A673 (cell line): ENCODE measurements at regions not wholly inside any gene's neighbourhood (a gene's known extent, or its start where the extent isn't known, plus 50 kb on each side); places are given as distances from the start of the nearest gene placed in this dataset.
A peak's percentile ranks its signal among the peaks of the same experiment; 100 is the strongest.

Experiments
- BruUV-seq: library from RNA; stranded (reverse); fragments of 400-500 nt; replicated peaks from 2 replicates; lab custom pipeline; 2021; lab: Mats Ljungman, UMichigan
- CTCF ChIA-PET: fragments of 300-600 bp; sonication (Branson Sonifier 250); formaldehyde crosslinking; loops from one replicate; lab custom pipeline; 2022; ENCODE audit warnings: antibody characterized with exemption; lab: Charles Lee
- POLR2A ChIA-PET: fragments of 300-600 bp; sonication (Branson Sonifier 250); formaldehyde crosslinking; loops from one replicate; lab custom pipeline; 2022; ENCODE audit warnings: antibody characterized with exemption; ENCODE audit not compliant: low non-redundant PET; lab: Charles Lee
- DNase-seq: peaks from one replicate; pipeline ENCODE4 v3.0.0-alpha.2; 2015; ENCODE audit warnings: low spot score
- H3K27ac ChIP-seq: fragments of 200-600 bp; sonication (generic); 2 replicates; pipeline ENCODE4 v1.5.1; 2016; ENCODE audit warnings: mixed run types, low read depth, mild to moderate bottlenecking, mixed read lengths, antibody characterized with exemption, low read length; ENCODE audit not compliant: poor library complexity, severe bottlenecking
- H3K27me3 ChIP-seq: fragments of 200-600 bp; sonication (generic); replicated peaks from 2 replicates; pipeline ENCODE4 v1.6.1; 2017; ENCODE audit warnings: mixed run types, low read depth, mild to moderate bottlenecking, mixed read lengths, antibody characterized with exemption, low read length; ENCODE audit not compliant: insufficient read depth, poor library complexity
- H3K36me3 ChIP-seq: fragments of 200-600 bp; sonication (generic); 2 replicates; pipeline ENCODE4 v1.6.1; 2016; ENCODE audit warnings: mixed run types, mild to moderate bottlenecking, mixed read lengths, antibody characterized with exemption, low read length; ENCODE audit not compliant: insufficient read depth, poor library complexity, severe bottlenecking
- H3K4me1 ChIP-seq: fragments of 200-600 bp; sonication (generic); 2 replicates; pipeline ENCODE4 v1.6.1; 2017; ENCODE audit warnings: mixed run types, mild to moderate bottlenecking, mixed read lengths, antibody characterized with exemption, low read length; ENCODE audit not compliant: insufficient read depth, poor library complexity, severe bottlenecking
- H3K4me3 ChIP-seq: fragments of 200-600 bp; sonication (generic); 2 replicates; pipeline ENCODE4 v1.5.1; 2016; ENCODE audit warnings: low read depth, mixed run types, mild to moderate bottlenecking, mixed read lengths, low read length; ENCODE audit not compliant: poor library complexity, severe bottlenecking
- H3K9me3 ChIP-seq: fragments of 200-600 bp; sonication (generic); 2 replicates; pipeline ENCODE4 v1.6.1; 2016; ENCODE audit warnings: mixed run types, low read depth, mild to moderate bottlenecking, mixed read lengths, antibody characterized with exemption, low read length; ENCODE audit not compliant: poor library complexity, severe bottlenecking
- EZH2 ChIP-seq: fragments of 200-600 bp; sonication (generic); IDR thresholded peaks from 2 replicates; pipeline ENCODE4 v1.6.1; 2017; ENCODE audit warnings: borderline replicate concordance, low read depth, mild to moderate bottlenecking, mixed read lengths, antibody characterized with exemption, low read length; ENCODE audit not compliant: poor library complexity, severe bottlenecking
- intact Hi-C: fragments of 100-400 bp; cut with micrococcal nuclease; formaldehyde crosslinking; loops from one replicate; pipeline ENCODE4 v1.10.0; 2022; ENCODE audit not compliant: unreplicated experiment
- TF ChIP-seq, protein P1 (sequence below): fragments of 300-800, 200-600 bp; sonication (generic); conservative IDR thresholded peaks from 2 replicates; pipeline ENCODE4 v1.5.1; 2017; ENCODE audit warnings: low read depth, mild to moderate bottlenecking, antibody characterized with exemption, low read length, moderate library complexity, mixed read lengths

DNA sequence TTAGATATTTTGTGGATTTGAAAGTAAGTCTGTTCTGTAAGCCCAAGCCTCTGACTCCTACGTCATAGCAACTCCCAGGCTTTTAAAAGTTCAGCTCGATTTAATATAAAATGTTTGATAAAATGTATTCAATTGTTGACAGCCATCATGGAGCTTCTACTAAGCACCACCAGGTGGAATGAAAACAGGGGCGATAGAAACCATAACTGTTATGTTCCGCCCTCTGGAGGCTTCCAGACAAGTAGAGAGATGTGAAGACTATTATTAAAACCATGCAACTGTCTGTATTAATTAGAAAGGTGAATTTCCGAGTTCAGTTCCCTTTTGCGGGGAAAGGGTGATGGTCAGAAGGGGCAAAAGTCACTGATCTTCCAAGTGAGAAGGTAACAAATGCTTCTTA lies 292.2 kb downstream of the NR2F2 start:
- ChIA-PET POLR2A (no interaction called here), CTCF (no interaction called here)
- BruUV-seq: no TSS peak
- TF ChIP-seq, protein P1, sequence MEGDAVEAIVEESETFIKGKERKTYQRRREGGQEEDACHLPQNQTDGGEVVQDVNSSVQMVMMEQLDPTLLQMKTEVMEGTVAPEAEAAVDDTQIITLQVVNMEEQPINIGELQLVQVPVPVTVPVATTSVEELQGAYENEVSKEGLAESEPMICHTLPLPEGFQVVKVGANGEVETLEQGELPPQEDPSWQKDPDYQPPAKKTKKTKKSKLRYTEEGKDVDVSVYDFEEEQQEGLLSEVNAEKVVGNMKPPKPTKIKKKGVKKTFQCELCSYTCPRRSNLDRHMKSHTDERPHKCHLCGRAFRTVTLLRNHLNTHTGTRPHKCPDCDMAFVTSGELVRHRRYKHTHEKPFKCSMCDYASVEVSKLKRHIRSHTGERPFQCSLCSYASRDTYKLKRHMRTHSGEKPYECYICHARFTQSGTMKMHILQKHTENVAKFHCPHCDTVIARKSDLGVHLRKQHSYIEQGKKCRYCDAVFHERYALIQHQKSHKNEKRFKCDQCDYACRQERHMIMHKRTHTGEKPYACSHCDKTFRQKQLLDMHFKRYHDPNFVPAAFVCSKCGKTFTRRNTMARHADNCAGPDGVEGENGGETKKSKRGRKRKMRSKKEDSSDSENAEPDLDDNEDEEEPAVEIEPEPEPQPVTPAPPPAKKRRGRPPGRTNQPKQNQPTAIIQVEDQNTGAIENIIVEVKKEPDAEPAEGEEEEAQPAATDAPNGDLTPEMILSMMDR: no peak
- TF ChIP-seq EZH2: no peak
- Histone ChIP-seq H3K4me1 (peaks cover 38% of the 10 kb centered on the region), H3K36me3 (no peaks in the 10 kb centered on the region), H3K27me3 (no peaks in the 10 kb centered on the region), H3K27ac (no peak overlapping the region), H3K4me3 (no peak overlapping the region), H3K9me3 (no peaks in the 10 kb centered on the region)
- DNase-seq: no peak
- intact Hi-C loops: no loop called here

DNA sequence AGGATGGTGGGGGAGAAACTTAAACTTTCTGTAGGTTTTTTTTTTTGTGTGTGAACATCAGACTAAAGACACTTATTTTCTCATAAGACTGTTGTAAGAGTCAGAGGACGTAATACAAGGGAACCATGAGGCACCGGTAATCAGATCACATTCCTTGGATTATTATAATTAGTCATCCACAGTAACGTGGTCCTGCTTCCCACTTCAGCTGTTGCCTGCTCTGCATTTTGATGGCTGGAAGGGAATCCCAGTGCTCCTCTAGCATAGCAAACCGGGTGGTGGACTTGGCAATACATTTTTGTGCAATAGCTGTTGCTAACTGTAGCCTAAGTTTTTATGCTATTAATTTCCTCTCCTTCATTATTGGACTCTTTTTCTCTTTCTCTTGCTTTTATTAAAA lies 294.8 kb downstream of the NR2F2 start:
- Histone ChIP-seq H3K27me3 (no peaks in the 10 kb centered on the region), H3K4me3 (no peak overlapping the region), H3K9me3 (no peaks in the 10 kb centered on the region), H3K36me3 (no peaks in the 10 kb centered on the region), H3K27ac (no peak overlapping the region), H3K4me1 (peaks cover 19% of the 10 kb centered on the region)
- POLR2A ChIA-PET: no interaction called here
- CTCF ChIA-PET: no interaction called here
- peak; percentile 11 for DNase-seq
- BruUV-seq: no TSS peak
- intact Hi-C loops: no loop called here
- TF ChIP-seq, protein P1: no peak
- TF ChIP-seq EZH2: no peak

DNA sequence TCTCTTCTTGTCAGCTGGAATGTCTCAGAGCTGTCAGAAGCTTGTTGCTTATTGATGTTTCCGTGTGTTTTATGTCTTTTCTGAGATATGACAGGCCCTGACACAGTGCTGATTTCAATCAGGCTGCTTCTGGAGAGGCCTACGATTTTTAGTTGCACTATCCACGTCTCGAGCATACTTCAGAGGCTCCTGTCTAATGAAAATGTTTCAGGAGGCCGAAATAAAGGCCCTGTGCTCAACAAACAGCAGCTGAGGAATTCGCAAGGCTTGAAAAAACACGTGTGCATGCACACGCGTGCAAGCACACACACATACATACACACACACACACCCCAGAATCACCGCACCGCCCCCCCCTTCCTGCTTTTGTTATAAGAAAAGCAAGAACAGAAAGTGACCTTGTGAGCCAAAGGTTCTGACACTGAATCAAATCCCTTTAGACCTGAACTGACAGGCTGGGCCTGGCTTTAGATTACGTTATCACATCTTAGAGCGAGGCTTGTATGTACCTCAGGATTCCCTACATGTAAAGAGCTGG lies 296.6 kb downstream of the NR2F2 start:
- H3K4me1 ChIP-seq: peaks cover 27% of the 10 kb centered on the region
- DNase-seq: peak; percentile 11
- no peak overlapping the region for H3K27ac ChIP-seq
- ChIA-PET CTCF (no interaction called here), POLR2A (no interaction called here)
- no peaks in the 10 kb centered on the region for H3K27me3 ChIP-seq
- BruUV-seq: no TSS peak
- H3K4me3 ChIP-seq: no peak overlapping the region
- no peaks in the 10 kb centered on the region for H3K9me3 ChIP-seq
- no peak for TF ChIP-seq EZH2
- TF ChIP-seq, protein P1: no peak
- intact Hi-C loops: no loop called here
- no peaks in the 10 kb centered on the region for H3K36me3 ChIP-seq
